ENCODE measurements at regions not wholly inside any gene's neighbourhood (a gene's known extent, or its start where the extent isn't known, plus 50 kb on each side); places are given as distances from the start of the nearest gene placed in this dataset.

DNA sequence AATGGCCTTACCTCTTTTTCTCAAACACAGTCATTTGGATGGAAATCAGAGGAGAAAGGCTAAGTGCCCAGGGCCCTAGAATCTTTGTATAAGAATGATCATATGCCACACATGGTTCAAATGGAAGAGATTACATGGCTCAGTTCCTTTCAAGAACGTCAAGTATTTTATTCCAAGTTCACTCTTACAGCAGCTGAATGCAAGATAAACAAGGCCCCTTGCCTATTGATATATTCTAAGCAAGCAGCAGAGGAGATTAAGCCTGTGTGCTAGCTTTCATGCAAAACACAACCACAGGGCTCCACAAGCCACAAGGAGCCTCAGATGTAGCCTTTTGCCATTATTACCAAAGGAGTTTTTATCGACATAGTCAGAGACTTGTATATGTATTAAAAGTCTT lies 55.3 kb upstream of the SLCO6A1 start:
- no peak for DNase-seq (ENCODE audit: insufficient read length, low spot score)
- TF ChIP-seq SPI1 (IDR thresholded peaks at IDR 0.05; ENCODE audit: low read depth, low read length) (no peak), POLR2A (IDR thresholded peaks at IDR 0.05; ENCODE audit: low read depth, low read length) (no peak), PAX5 (IDR thresholded peaks at IDR 0.05; ENCODE audit: insufficient read depth, low read length, severe bottlenecking) (no peak), TAF1 (IDR thresholded peaks at IDR 0.05; ENCODE audit: low read depth, low read length) (no peak), POU2F2 (IDR thresholded peaks at IDR 0.05; ENCODE audit: low read depth, low read length) (no peak), POLR2AphosphoS5 (IDR thresholded peaks at IDR 0.05; ENCODE audit: low read depth, low read length) (no peak)
- no peak for FAIRE-seq

DNA sequence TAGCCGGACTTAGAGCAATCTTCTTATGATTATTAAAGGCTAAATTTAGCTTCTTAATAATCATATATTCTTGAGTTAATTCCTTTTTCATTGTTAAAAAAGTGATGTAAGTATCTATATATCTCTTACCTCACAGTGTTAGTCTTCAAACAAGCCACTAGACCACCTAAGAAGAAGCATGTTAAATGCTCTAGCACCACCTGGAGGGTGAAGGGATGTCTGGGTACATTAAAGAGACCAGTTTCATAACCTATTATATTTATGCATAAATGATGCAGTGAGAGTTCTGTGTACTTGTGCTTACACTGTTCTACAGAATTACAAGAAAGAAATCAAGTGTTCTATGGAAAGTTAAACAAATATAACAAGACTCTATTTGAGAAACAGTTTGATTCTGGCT lies 55.9 kb upstream of the SLCO6A1 start:
- TF ChIP-seq POLR2A (IDR thresholded peaks at IDR 0.05; ENCODE audit: low read depth, low read length) (no peak), POU2F2 (IDR thresholded peaks at IDR 0.05; ENCODE audit: low read depth, low read length) (no peak), POLR2AphosphoS5 (IDR thresholded peaks at IDR 0.05; ENCODE audit: low read depth, low read length) (no peak), PAX5 (IDR thresholded peaks at IDR 0.05; ENCODE audit: insufficient read depth, low read length, severe bottlenecking) (no peak), SPI1 (IDR thresholded peaks at IDR 0.05; ENCODE audit: low read depth, low read length) (no peak), TAF1 (IDR thresholded peaks at IDR 0.05; ENCODE audit: low read depth, low read length) (no peak)
- FAIRE-seq (no peak), DNase-seq (ENCODE audit: insufficient read length, low spot score) (no peak)

- no peak for TF ChIP-seq TAF1 (IDR thresholded peaks at IDR 0.05; ENCODE audit: low read depth, low read length)
- TF ChIP-seq SPI1 (IDR thresholded peaks at IDR 0.05; ENCODE audit: low read depth, low read length) = no peak
- no peak for TF ChIP-seq POLR2A (IDR thresholded peaks at IDR 0.05; ENCODE audit: low read depth, low read length)
- TF ChIP-seq POLR2AphosphoS5 (IDR thresholded peaks at IDR 0.05; ENCODE audit: low read depth, low read length) = no peak
- TF ChIP-seq POU2F2 (IDR thresholded peaks at IDR 0.05; ENCODE audit: low read depth, low read length) = no peak
- TF ChIP-seq PAX5 (IDR thresholded peaks at IDR 0.05; ENCODE audit: insufficient read depth, low read length, severe bottlenecking) = no peak
- DNase-seq (ENCODE audit: insufficient read length, low spot score) (no peak), FAIRE-seq (no peak)
Observed at GRCh38 chr5:102561894-102562760, 63.3 kb upstream of the SLCO6A1 start.

DNA sequence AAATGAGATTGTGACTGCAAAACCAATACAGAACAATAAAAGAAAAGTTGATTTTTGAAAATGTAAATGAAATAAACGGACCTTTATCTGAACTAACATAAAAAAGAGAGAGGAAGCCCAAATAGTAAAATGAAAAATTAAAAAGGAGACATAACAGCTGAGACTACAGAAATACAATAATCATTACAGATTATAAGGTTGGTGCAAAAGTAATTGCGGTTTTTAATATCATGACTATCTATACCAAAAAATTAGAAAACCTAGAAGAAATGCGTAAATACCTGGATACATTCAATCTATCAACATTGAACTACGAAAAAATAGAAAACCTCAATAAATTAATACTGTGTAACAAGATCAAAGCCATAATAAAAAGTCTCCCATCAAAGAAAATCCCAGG lies 71.9 kb upstream of the SLCO6A1 start:
- no peak for TF ChIP-seq PAX5 (IDR thresholded peaks at IDR 0.05; ENCODE audit: insufficient read depth, low read length, severe bottlenecking)
- TF ChIP-seq SPI1 (IDR thresholded peaks at IDR 0.05; ENCODE audit: low read depth, low read length) = no peak
- no peak for TF ChIP-seq POLR2A (IDR thresholded peaks at IDR 0.05; ENCODE audit: low read depth, low read length)
- FAIRE-seq = no peak
- DNase-seq (ENCODE audit: insufficient read length, low spot score) = no peak

GRCh38 chr5:102578362-102578761 lies 79.6 kb upstream of the SLCO6A1 start:
- FAIRE-seq (no peak), DNase-seq (ENCODE audit: insufficient read length, low spot score) (no peak)
- TF ChIP-seq POLR2A (IDR thresholded peaks at IDR 0.05; ENCODE audit: low read depth, low read length) (no peak), POLR2AphosphoS5 (IDR thresholded peaks at IDR 0.05; ENCODE audit: low read depth, low read length) (no peak), SPI1 (IDR thresholded peaks at IDR 0.05; ENCODE audit: low read depth, low read length) (no peak), POU2F2 (IDR thresholded peaks at IDR 0.05; ENCODE audit: low read depth, low read length) (no peak), TAF1 (IDR thresholded peaks at IDR 0.05; ENCODE audit: low read depth, low read length) (no peak), PAX5 (IDR thresholded peaks at IDR 0.05; ENCODE audit: insufficient read depth, low read length, severe bottlenecking) (no peak)

GRCh38 chr5:102579379-102579778 lies 80.6 kb upstream of the SLCO6A1 start:
- FAIRE-seq (no peak), DNase-seq (ENCODE audit: insufficient read length, low spot score) (no peak)
- TF ChIP-seq POLR2A (IDR thresholded peaks at IDR 0.05; ENCODE audit: low read depth, low read length) = no peak
- TF ChIP-seq SPI1 (IDR thresholded peaks at IDR 0.05; ENCODE audit: low read depth, low read length) = no peak
- no peak for TF ChIP-seq POU2F2 (IDR thresholded peaks at IDR 0.05; ENCODE audit: low read depth, low read length)
- TF ChIP-seq PAX5 (IDR thresholded peaks at IDR 0.05; ENCODE audit: insufficient read depth, low read length, severe bottlenecking) = no peak
- no peak for TF ChIP-seq TAF1 (IDR thresholded peaks at IDR 0.05; ENCODE audit: low read depth, low read length)
- TF ChIP-seq POLR2AphosphoS5 (IDR thresholded peaks at IDR 0.05; ENCODE audit: low read depth, low read length) = no peak

DNA sequence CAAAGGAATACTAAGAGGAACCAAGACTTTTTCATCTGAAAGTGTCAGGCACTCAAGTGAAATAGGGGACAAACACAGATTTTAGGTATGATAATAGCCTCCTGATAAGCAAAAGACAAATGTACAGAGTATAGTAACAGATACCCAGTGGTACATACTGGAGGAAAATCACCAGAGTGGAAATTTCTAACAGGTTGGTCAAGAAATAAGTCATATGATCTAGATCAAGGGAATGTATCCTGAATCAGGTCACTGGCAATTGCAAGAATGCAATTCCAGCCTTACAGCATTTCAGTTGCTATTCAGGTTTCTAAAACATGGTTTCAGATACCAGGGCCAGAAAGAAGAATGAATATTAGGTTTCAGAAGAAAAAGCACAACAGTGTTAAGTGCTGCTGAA lies 82.2 kb upstream of the SLCO6A1 start:
- TF ChIP-seq TAF1 (IDR thresholded peaks at IDR 0.05; ENCODE audit: low read depth, low read length) = no peak
- no peak for TF ChIP-seq PAX5 (IDR thresholded peaks at IDR 0.05; ENCODE audit: insufficient read depth, low read length, severe bottlenecking)
- TF ChIP-seq SPI1 (IDR thresholded peaks at IDR 0.05; ENCODE audit: low read depth, low read length) = no peak
- no peak for TF ChIP-seq POU2F2 (IDR thresholded peaks at IDR 0.05; ENCODE audit: low read depth, low read length)
- TF ChIP-seq POLR2AphosphoS5 (IDR thresholded peaks at IDR 0.05; ENCODE audit: low read depth, low read length) = no peak
- no peak for DNase-seq (ENCODE audit: insufficient read length, low spot score)
- FAIRE-seq = no peak

- FAIRE-seq (no peak), DNase-seq (ENCODE audit: insufficient read length, low spot score) (no peak)
- TF ChIP-seq TAF1 (IDR thresholded peaks at IDR 0.05; ENCODE audit: low read depth, low read length) (no peak), POLR2A (IDR thresholded peaks at IDR 0.05; ENCODE audit: low read depth, low read length) (no peak), SPI1 (IDR thresholded peaks at IDR 0.05; ENCODE audit: low read depth, low read length) (no peak), PAX5 (IDR thresholded peaks at IDR 0.05; ENCODE audit: insufficient read depth, low read length, severe bottlenecking) (no peak), POU2F2 (IDR thresholded peaks at IDR 0.05; ENCODE audit: low read depth, low read length) (no peak), POLR2AphosphoS5 (IDR thresholded peaks at IDR 0.05; ENCODE audit: low read depth, low read length) (no peak)
Observed at GRCh38 chr5:102582696-102583095, 83.9 kb upstream of the SLCO6A1 start.

- DNase-seq (ENCODE audit: insufficient read length, low spot score) (no peak), FAIRE-seq (no peak)
- TF ChIP-seq POU2F2 (IDR thresholded peaks at IDR 0.05; ENCODE audit: low read depth, low read length) (no peak), PAX5 (IDR thresholded peaks at IDR 0.05; ENCODE audit: insufficient read depth, low read length, severe bottlenecking) (no peak)
Observed at GRCh38 chr5:102583276-102584124, 84.7 kb upstream of the SLCO6A1 start.
